ENCODE measurements at regions not wholly inside any gene's neighbourhood (a gene's known extent, or its start where the extent isn't known, plus 50 kb on each side); places are given as distances from the start of the nearest gene placed in this dataset.

DNA sequence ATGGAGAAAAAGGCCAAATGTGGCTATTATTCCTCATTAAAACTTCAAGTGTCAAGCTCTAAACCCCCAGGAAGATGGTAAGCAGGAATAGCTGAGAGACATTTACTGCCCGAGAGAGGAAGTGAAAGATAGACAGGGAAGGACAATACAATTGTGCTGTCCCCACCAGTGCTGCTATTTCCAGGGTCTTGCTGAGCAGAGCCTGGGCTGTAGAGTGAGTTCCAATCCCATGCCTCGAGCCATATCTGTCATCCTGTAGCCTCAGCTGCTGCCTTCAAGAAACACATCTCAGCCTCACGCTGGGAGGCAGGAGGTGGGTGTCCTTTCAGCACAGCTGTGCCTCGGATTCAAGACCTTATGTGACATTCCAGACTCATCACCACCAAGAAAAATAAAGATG, 114.0 kb downstream of the RPAP3 start:
- Histone ChIP-seq H3K36me3 (replicated peaks in 1 of 2; ENCODE audit: control insufficient read depth in 1 of 2, insufficient read depth in 2 of 2, low read length in 2 of 2) (no peaks in the 10 kb centered on the region), H3K27ac (ENCODE audit: low read depth in 1 of 2, low read length in 2 of 2) (no peak overlapping the region), H3K4me1 (ENCODE audit: control insufficient read depth in 1 of 2, insufficient read depth in 2 of 2, low read length in 2 of 2) (peaks cover 0 to 5% of the 10 kb centered on the region in 2 donors), H2AFZ (ENCODE audit: insufficient read depth, low read depth, low read length, poor library complexity, severe bottlenecking) (no peak overlapping the region), H3K79me2 (ENCODE audit: insufficient read depth, low read length) (no peaks in the 10 kb centered on the region), H3K4me3 (replicated peaks in 1 of 3; ENCODE audit: low read depth in 2 of 3, low read length in 3 of 3) (no peak overlapping the region), H3K9ac (ENCODE audit: insufficient read depth, low read length, poor library complexity, severe bottlenecking) (no peak overlapping the region), H3K4me2 (replicated peaks; ENCODE audit: extremely low read depth, low read length, poor library complexity, severe bottlenecking) (no peak overlapping the region), H3K27me3 (ENCODE audit: control insufficient read depth in 2 of 2, insufficient read depth in 2 of 2, low read length in 2 of 2) (no peaks in the 10 kb centered on the region), H3K9me3 (replicated peaks in 1 of 2; ENCODE audit: control insufficient read depth in 1 of 2, insufficient read depth in 1 of 2, low read length in 2 of 2) (no peaks in the 10 kb centered on the region), H4K20me1 (ENCODE audit: insufficient read depth, low read length) (no peaks in the 10 kb centered on the region)
- 56% methylated on average over 2 of the region's 4 CpGs for WGBS (ENCODE audit: insufficient coverage)
- H3K27me3 Mint-ChIP-seq (ENCODE audit: low read depth in 3 of 3): peaks cover 2 to 6% (median 2%) of the 10 kb centered on the region in 3 donors
- H3K4me1 Mint-ChIP-seq: peaks cover 12% of the 10 kb centered on the region
- no peak overlapping the region for H3K4me3 Mint-ChIP-seq
- peaks cover 0 to 2% (median 1%) of the 10 kb centered on the region in 7 donors for H3K9me3 Mint-ChIP-seq
- DNase-seq: no peak
- TF ChIP-seq, protein P1, sequence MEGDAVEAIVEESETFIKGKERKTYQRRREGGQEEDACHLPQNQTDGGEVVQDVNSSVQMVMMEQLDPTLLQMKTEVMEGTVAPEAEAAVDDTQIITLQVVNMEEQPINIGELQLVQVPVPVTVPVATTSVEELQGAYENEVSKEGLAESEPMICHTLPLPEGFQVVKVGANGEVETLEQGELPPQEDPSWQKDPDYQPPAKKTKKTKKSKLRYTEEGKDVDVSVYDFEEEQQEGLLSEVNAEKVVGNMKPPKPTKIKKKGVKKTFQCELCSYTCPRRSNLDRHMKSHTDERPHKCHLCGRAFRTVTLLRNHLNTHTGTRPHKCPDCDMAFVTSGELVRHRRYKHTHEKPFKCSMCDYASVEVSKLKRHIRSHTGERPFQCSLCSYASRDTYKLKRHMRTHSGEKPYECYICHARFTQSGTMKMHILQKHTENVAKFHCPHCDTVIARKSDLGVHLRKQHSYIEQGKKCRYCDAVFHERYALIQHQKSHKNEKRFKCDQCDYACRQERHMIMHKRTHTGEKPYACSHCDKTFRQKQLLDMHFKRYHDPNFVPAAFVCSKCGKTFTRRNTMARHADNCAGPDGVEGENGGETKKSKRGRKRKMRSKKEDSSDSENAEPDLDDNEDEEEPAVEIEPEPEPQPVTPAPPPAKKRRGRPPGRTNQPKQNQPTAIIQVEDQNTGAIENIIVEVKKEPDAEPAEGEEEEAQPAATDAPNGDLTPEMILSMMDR (IDR thresholded peaks at IDR 0.05): no peak
- H3K27ac Mint-ChIP-seq: no peak overlapping the region
- intact Hi-C loops (cut with micrococcal nuclease): no loop called here
- H3K36me3 Mint-ChIP-seq: no peaks in the 10 kb centered on the region

DNA sequence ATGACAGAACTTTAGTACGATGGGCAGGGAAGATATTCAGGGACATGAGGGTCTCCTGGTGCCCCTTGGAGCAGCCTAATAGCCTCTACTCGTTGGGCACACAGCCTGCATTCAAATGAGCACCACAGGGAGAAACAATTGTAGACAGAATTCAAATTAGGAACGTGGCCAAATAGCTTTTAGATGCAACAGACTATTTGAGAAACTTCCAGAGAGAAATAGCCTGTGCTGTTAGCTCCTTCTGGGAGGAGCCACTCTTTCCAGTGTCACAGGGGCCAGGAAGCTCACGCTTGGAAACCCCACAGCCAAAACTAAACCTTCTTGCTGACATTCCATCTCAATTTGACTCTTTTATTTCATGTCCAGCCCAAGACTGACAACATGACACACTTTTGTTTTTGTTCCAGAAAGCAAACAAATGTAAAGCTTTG, 114.5 kb downstream of the RPAP3 start:
- Mint-ChIP-seq H3K27ac (no peak overlapping the region), H3K9me3 (peaks cover 0 to 2% (median 0%) of the 10 kb centered on the region in 7 donors), H3K27me3 (ENCODE audit: low read depth in 3 of 3) (peaks cover 2 to 6% (median 2%) of the 10 kb centered on the region in 3 donors), H3K4me3 (no peak overlapping the region), H3K36me3 (no peaks in the 10 kb centered on the region), H3K4me1 (peaks cover 12% of the 10 kb centered on the region)
- Histone ChIP-seq H3K9ac (ENCODE audit: insufficient read depth, low read length, poor library complexity, severe bottlenecking) (no peak overlapping the region), H4K20me1 (ENCODE audit: insufficient read depth, low read length) (no peaks in the 10 kb centered on the region), H3K27me3 (ENCODE audit: control insufficient read depth in 2 of 2, insufficient read depth in 2 of 2, low read length in 2 of 2) (no peaks in the 10 kb centered on the region), H3K4me3 (replicated peaks in 1 of 3; ENCODE audit: low read depth in 2 of 3, low read length in 3 of 3) (no peak overlapping the region), H3K36me3 (replicated peaks in 1 of 2; ENCODE audit: control insufficient read depth in 1 of 2, insufficient read depth in 2 of 2, low read length in 2 of 2) (no peaks in the 10 kb centered on the region), H2AFZ (ENCODE audit: insufficient read depth, low read depth, low read length, poor library complexity, severe bottlenecking) (no peak overlapping the region), H3K4me1 (ENCODE audit: control insufficient read depth in 1 of 2, insufficient read depth in 2 of 2, low read length in 2 of 2) (peaks cover 0 to 5% of the 10 kb centered on the region in 2 donors), H3K9me3 (replicated peaks in 1 of 2; ENCODE audit: control insufficient read depth in 1 of 2, insufficient read depth in 1 of 2, low read length in 2 of 2) (no peaks in the 10 kb centered on the region), H3K27ac (ENCODE audit: low read depth in 1 of 2, low read length in 2 of 2) (no peak overlapping the region), H3K79me2 (ENCODE audit: insufficient read depth, low read length) (no peaks in the 10 kb centered on the region), H3K4me2 (replicated peaks; ENCODE audit: extremely low read depth, low read length, poor library complexity, severe bottlenecking) (no peak overlapping the region)
- TF ChIP-seq, protein P1 (IDR thresholded peaks at IDR 0.05): no peak
- WGBS (ENCODE audit: insufficient coverage): 86% methylated on average over 3 of the region's 4 CpGs
- no peak for DNase-seq
- intact Hi-C loops (cut with micrococcal nuclease): no loop called here

Measured in CD14-positive monocyte (primary cell).